ENCODE measurements at regions not wholly inside any gene's neighbourhood (a gene's known extent, or its start where the extent isn't known, plus 50 kb on each side); places are given as distances from the start of the nearest gene placed in this dataset.

- TF ChIP-seq CHD1 (IDR thresholded peaks at IDR 0.05; ENCODE audit: low read depth, low read length) (no peak), BHLHE40 (IDR thresholded peaks at IDR 0.05; ENCODE audit: low read depth, low read length) (no peak), CTCF (conservative IDR thresholded peaks at IDR 0.05; ENCODE audit: low read depth, low read length) (no peak)
Measured at GRCh38 chr4:63017300-63017699, 1392.0 kb downstream of the TECRL start.

Measured in IMR-90 (cell line).